GM19455 (cell line): ENCODE measurements at regions not wholly inside any gene's neighbourhood (a gene's known extent, or its start where the extent isn't known, plus 50 kb on each side); places are given as distances from the start of the nearest gene placed in this dataset.
"Not testable (repeated sequence)": the region's sequence is repeated elsewhere in the genome, so short reads cannot be mapped to it uniquely, and the experiment has no call there.

Source experiments
- ATAC-seq: cut with Tn5 transposase; IDR thresholded peaks from one replicate; pipeline ENCODE4 v1.9.1; 2021; ENCODE audit not compliant: unreplicated experiment

DNA sequence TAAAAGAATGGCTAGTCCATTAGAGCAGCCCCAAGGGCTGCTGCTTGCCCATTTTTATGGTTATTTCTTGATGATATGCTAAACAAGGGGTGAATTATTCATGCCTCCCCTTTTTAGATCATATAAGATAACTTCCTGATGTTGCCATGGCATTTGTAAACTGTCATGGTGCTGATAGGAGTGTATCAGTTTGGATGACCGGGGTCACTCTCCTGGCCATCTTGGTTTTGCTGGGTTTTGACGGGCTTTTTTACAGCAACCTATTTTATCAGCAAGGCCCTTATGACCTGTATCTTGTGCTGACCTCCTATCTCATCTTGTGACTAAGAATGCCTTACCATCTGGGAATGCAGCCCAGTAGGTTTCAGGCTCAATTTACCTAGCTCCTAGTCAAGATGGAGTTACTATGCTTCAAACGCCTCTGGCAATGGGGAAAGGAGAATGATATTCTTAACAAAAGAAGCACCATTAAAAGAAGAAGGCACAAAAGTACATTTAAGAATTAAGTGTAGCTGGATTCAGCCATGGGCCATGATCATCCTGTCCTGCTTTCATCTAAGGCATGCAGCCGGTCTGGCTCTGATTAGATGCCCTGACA, 1156.0 kb downstream of the PCDH9 start:
- ATAC-seq, result no peak

DNA sequence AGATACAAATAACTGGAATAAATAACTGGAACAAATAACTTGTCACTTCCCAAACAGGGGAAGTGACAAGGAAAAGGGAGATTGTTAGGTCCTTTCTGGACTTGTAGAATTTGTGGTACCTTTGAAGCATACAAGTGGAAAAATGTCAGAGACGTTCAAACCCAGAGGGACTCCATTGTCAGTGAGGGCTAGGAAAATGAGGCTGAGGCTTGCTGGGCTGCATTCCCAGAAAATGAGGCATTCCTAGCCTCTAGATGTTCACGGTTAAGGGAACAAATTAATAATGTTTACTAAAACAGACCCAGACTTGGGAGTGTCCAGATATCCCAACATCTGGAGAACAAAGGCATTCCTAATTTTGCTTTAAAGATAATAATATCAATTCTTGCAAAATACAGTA, 1158.0 kb downstream of the PCDH9 start:
- not testable (repeated sequence) for ATAC-seq

DNA sequence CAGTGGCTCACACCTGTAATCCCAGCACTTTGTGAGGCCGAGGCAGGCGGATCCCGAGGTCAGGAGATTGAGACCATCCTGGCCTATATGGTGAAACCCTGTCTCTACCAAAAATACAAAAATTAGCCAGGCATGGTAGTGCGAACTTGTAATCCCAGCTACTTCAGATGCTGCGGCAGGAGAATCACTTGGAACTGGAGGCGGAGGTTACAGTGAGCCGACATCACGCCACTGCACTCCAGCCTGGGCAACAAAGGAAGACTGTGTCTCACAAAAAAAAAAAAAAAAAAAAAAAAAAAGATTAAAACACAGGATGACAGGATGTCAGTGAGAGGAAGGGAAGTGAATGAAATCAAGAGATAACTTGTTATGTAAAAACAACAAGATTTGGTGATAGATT, 1158.5 kb downstream of the PCDH9 start:
- no peak for ATAC-seq

DNA sequence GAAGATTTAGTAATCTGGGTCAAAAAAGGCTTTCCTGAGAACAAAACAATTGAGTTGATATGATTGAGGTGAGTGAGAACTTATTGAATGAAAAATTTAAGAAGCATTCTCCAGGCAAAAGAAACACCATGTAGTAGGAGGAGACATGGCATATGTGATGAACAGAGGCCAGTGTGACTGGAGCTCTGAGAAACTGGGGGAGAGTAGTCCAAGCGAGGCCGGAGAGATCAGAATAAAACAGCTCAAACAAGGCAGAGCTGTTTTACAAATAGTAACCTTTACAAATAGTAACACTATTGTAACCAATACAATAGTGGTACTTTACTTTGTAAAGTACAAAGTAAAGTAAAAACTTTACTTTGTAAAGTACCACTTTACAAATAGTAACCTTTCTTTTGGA, 1159.1 kb downstream of the PCDH9 start:
- no peak for ATAC-seq

DNA sequence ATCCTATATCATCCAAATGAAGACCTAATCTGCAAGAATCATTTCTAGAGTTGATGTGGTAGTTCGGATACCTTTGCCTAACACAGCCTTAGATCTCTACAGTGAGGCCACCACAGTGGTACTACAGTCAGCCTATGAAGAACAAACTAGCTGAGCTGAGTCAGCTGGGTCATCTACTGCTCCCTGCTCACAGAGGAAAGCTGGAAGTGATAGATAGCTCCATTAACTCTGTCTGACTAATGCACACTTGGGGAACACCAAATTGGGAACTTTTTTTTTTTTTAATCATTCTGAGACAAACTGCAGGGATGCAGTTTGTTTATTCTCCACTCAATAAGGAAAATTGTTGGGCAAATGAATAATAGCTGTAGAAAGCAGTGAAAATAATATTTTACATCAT, 1160.6 kb downstream of the PCDH9 start:
- no peak for ATAC-seq

- no peak for ATAC-seq
These were observed 1161.5 kb downstream of the PCDH9 start for GRCh38 chr13:66068683-66069082.

DNA sequence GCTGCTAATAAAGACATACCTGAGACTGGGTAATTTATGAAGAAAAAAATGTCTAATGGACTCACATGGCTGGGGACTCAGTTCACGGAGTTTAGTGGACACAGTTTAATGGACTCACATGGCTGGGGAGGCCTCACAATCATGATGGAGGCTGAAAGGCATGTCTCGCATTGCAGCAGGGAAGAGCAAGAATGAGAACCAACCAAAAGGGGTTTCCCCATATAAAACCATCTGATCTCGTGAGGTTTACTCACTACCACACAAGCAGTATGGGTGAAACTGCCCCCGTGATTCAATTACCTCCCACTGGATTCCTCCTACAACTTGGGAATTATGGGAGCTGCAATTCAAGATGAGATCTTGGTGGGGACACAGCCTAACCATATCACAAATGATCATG, 1181.2 kb downstream of the PCDH9 start:
- no peak for ATAC-seq

DNA sequence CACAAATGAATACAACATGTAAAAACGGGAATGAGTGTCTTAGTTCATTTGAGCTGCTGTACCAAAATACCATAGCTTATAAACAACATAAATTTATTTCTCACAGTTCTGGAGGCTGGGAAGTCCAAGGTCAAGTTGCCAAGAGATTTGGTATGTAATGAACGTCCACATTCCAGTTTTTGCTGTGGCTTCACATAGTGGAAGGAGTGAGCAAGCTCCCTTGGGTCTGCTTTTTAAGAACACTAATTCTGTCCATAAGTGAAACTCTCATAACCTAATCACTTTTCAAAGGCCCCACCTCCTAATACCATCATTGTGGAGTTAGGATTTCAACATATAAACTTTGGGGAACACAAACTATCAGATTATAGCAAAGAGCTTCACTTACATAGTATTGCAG, 1189.6 kb downstream of the PCDH9 start:
- ATAC-seq, result no peak

DNA sequence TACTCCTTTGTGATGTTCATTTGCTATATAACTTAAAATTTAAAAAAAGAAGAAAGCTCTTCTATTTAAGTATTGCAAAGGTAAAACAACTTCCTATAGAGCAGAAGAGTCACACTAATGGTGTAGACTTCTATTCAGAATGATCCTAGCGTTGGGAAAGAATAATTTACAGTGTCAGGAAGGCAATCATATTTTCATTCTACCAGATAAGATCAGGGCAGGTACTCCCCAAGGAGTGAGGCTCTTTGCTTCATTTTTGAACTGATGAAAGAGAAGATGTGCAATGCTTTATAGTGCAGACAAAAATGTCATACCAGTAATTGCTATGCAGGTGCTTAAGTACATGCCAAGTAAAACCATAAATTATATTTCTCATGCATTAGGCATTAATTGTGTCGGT, 1193.0 kb downstream of the PCDH9 start:
- no peak for ATAC-seq

DNA sequence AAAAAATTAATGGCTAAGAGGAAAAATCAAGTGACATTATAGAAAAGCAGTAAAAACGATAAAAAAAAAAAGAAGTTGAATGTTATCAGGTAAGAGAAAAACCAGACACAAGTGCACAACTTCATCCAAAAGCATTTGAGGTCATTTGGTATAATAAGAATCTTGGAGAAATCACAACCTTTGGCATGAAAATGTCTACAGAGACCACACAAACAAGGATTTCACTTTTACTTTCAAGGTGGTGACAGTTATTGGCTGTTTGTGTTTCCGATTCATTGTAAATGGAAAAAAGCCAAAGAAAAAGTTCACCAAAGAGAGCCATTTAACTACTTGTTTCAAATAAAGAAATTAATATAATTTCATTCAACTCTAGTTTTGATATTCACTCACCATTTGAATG, 1193.5 kb downstream of the PCDH9 start:
- no peak for ATAC-seq

DNA sequence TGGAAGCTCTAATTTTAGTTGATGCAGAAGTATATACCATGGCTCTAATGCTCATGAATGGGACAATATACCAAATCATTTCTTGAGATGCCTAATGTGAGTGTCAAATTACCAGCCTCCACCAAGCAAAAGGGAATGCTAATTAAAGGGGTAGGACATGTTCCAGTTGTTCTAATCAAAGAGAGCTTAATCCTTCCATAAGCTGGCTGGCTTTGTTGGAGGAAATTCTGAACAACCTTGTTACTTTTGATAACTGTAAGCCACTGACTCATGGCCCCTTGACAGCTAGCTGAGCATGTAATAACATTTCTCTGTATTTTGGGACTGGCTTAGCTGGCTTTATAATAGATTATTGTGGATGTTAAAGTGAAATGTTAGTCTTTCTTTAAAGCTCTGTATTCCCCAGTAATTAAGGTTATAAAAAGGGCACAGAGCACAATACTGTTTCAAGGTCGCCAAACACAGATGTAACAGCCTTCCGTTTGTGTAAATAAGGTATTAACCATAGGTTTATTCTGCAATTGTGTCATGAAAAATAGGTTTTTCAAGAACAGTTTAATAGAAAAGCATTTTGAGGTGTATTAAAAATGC, 1194.0 kb downstream of the PCDH9 start:
- ATAC-seq, result no peak

GRCh38 chr13:66033924-66034323, 1196.2 kb downstream of the PCDH9 start:
- no peak for ATAC-seq

DNA sequence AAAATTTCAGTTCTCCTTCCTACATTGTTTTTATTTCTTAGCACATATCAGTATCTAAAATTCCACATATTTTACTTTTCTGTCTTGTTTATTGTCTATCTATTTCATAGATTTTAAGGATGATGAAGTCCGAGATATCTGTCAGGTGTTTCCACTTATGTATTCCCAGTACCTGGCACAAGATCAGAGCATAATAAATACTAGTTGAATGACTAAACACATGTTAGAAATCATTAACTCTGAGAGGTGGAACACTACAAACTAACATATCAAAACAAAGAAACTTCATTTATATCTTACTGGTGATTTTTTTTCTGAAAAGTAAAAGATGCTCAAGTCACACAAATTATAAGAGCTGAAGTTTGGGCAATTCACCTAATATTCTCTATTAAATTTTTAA, 1208.3 kb downstream of the PCDH9 start:
- ATAC-seq, result no peak

DNA sequence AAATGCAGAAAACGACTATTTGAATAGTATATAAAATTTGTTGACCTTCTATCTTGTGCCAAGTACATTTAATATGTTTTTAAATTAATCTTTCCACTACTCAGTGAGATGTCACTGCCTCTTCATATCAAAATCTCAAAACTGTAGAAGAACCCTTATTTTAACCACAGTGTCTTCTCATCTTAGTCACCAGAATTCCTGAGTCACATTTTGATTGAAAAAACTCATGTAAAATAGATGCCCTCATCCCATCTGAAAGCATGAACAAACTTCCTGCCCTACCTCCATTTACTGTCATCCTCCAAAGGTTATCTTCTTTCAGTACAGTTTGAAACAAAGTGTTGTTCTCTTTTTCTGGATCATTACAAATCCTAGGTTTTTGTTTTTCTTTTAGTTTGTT, 1215.4 kb downstream of the PCDH9 start:
- ATAC-seq, result no peak

DNA sequence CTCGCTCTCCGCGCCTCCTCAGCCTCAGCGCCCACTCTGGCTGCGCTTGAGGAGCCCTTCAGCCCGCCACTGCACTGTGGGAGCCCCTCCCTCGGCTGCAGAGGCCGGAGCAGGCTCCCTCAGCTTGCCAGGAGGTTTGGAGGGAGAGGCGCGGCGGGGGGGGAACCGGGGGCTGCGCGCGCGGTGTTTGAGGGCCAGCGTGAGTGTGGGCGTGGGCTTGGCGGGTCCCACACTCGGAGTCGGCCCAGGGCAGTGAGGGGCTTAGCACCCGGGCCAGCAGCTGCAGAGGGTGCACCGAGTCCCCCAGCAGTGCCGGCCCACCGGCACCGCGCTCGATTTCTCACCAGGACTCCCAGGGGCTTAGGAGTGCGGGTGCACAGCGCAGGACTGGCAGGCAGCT, 1220.9 kb downstream of the PCDH9 start:
- ATAC-seq, result no peak

DNA sequence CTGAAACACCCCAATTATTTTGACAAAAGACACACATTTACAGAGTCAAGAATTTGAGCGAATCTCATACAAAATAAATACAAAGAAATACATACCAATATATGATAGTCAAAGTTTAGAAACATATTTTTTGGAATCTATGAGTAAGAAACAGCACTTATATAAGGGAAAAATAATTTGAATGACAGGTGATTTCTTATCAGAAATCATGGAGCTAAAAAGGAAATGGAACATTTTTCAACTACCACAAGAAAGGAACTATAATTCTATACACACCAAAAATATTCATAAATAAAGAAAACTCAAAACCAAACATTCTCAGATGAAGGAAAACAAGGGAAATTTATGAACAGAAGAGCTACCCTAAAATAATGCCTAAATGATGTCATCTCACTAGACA, 1226.6 kb downstream of the PCDH9 start:
- ATAC-seq, result no peak

DNA sequence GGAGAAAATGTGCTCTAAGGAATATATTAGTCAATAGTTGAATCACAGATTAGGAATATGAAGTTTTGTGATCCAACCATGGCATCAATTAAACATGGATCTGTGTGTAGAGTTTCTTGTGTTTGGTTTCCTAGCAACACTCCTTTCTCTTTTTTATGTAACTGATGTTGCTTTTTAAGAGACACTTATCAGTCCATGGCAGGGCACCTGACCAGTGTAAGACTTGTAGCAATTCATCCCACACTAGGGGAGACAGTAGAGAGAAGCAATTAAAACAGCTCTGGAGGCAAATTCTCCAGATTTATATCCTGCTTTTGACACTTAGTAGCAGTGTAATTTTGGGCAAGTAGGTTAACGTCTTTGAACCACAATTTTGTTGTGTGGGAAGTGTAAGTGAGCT, 1229.0 kb downstream of the PCDH9 start:
- ATAC-seq, result no peak

GRCh38 chr13:65999411-65999810, 1230.7 kb downstream of the PCDH9 start:
- ATAC-seq, result no peak

- no peak for ATAC-seq
These were observed 1239.5 kb downstream of the PCDH9 start for GRCh38 chr13:65990684-65991083.

- ATAC-seq, result no peak
These were observed 1244.5 kb downstream of the PCDH9 start for GRCh38 chr13:65985612-65986011.

- no peak for ATAC-seq
These were observed 1252.6 kb downstream of the PCDH9 start for GRCh38 chr13:65977525-65977924.

GRCh38 chr13:65971541-65971940, 1258.6 kb downstream of the PCDH9 start:
- ATAC-seq, result no peak

- ATAC-seq, result no peak
These were observed 1263.1 kb downstream of the PCDH9 start for GRCh38 chr13:65966991-65967451.
